SK-N-SH treated with all-trans-retinoic acid at 6 μM for 48 hours (cell line): ENCODE measurements at regions not wholly inside any gene's neighbourhood (a gene's known extent, or its start where the extent isn't known, plus 50 kb on each side); places are given as distances from the start of the nearest gene placed in this dataset.

Experiments
- ARNTL ChIP-seq: fragments of 450-650 bp; formaldehyde crosslinking; IDR thresholded peaks from 2 replicates; pipeline ENCODE4 v1.5.0; 2020; ENCODE audit warnings: low read depth, mild to moderate bottlenecking, moderate library complexity, borderline replicate concordance
- BACH2 ChIP-seq: fragments of 250-450 bp; sonication (Bioruptor Pico); IDR thresholded peaks from 2 replicates; pipeline ENCODE4 v1.9.0; 2021; ENCODE audit warnings: mild to moderate bottlenecking, borderline replicate concordance
- GLIS3 ChIP-seq: fragments of 250-450 bp; sonication (Bioruptor Pico); IDR thresholded peaks from 2 replicates; pipeline ENCODE4 v1.5.0; 2020; ENCODE audit warnings: mild to moderate bottlenecking, moderate library complexity
- ISL1 ChIP-seq: fragments of 250-450 bp; sonication (Bioruptor Pico); IDR thresholded peaks from 2 replicates; pipeline ENCODE4 v2.1.2; 2022; ENCODE audit warnings: mild to moderate bottlenecking, moderate library complexity
- OSR1 ChIP-seq: fragments of 250-450 bp; sonication (Bioruptor Pico); IDR thresholded peaks from 2 replicates; pipeline ENCODE4 v1.8.0; 2022; ENCODE audit warnings: moderate library complexity, mild to moderate bottlenecking, inconsistent platforms
- PPARA ChIP-seq: fragments of 250-450 bp; sonication (Bioruptor Pico); IDR thresholded peaks from 2 replicates; pipeline ENCODE4 v1.5.0; 2020; ENCODE audit warnings: mild to moderate bottlenecking, borderline replicate concordance
- SNAI2 ChIP-seq: fragments of 250-450 bp; sonication (Bioruptor Pico); IDR thresholded peaks from 2 replicates; pipeline ENCODE4 v1.5.0; 2020; ENCODE audit warnings: mild to moderate bottlenecking, moderate library complexity
- TCF4 ChIP-seq: fragments of 250-450 bp; sonication (Bioruptor Pico); IDR thresholded peaks from 2 replicates; pipeline ENCODE4 v1.8.0; 2021; ENCODE audit warnings: mild to moderate bottlenecking, moderate library complexity, borderline replicate concordance
- ZFP3 ChIP-seq: fragments of 250-450 bp; sonication (Bioruptor Pico); IDR thresholded peaks from 2 replicates; pipeline ENCODE4 v1.5.0; 2020; ENCODE audit warnings: mild to moderate bottlenecking, moderate library complexity
- ZFP30 ChIP-seq: fragments of 450-650 bp; formaldehyde crosslinking; IDR thresholded peaks from 2 replicates; pipeline ENCODE4 v1.5.0; 2022; ENCODE audit warnings: mild to moderate bottlenecking, moderate library complexity
- ZNF565 ChIP-seq: fragments of 450-650 bp; formaldehyde crosslinking; conservative IDR thresholded peaks from 2 replicates; pipeline ENCODE4 v1.5.0; 2020; ENCODE audit warnings: low read depth, mild to moderate bottlenecking, moderate library complexity
- ZNF70 ChIP-seq: fragments of 450-650 bp; formaldehyde crosslinking; IDR thresholded peaks from 2 replicates; pipeline ENCODE4 v1.5.0; 2020; ENCODE audit warnings: mild to moderate bottlenecking, moderate library complexity
- TF ChIP-seq, protein P1 (sequence below): fragments of 250-450 bp; sonication (Bioruptor Pico); IDR thresholded peaks from 2 replicates; pipeline ENCODE4 v1.5.1; 2020; ENCODE audit warnings: low read depth, mild to moderate bottlenecking, moderate library complexity
- TF ChIP-seq, protein P2 (sequence below): fragments of 250-450 bp; sonication (Bioruptor Pico); IDR thresholded peaks from 2 replicates; pipeline ENCODE4 v1.8.0; 2021; ENCODE audit warnings: low read depth, mild to moderate bottlenecking, moderate library complexity, borderline replicate concordance

DNA sequence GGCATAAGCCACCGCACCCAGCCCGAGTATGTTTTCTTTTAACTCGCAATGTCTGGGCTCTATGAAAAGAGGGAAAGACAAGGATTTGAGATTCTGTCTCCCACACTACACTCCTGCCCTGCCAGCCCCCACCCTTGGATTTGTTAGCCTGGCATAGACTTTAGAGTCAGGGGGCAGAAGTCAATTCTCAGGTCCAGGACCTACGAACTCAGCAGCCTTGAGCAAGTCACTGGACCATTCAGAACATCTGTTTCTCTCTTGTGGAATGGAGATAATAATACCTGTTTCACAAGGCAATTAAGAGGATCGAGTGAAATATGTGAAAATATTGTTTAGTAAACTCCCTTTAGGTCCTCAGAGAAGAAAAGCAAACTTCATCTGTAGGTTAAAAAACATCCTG is 66.1 kb upstream of the FUT8 start:
- TF ChIP-seq ZFP3 (CRISPR knock-in tag) (no peak), BACH2 (CRISPR knock-in tag) (no peak), ARNTL (CRISPR knock-in tag) (no peak), ZNF70 (no peak), ZNF565 (CRISPR knock-in tag) (no peak), GLIS3 (CRISPR knock-in tag) (no peak), OSR1 (CRISPR knock-in tag) (no peak), ISL1 (no peak), ZFP30 (CRISPR knock-in tag) (no peak), TCF4 (no peak), SNAI2 (CRISPR knock-in tag) (no peak), PPARA (no peak)
- TF ChIP-seq, protein P1, sequence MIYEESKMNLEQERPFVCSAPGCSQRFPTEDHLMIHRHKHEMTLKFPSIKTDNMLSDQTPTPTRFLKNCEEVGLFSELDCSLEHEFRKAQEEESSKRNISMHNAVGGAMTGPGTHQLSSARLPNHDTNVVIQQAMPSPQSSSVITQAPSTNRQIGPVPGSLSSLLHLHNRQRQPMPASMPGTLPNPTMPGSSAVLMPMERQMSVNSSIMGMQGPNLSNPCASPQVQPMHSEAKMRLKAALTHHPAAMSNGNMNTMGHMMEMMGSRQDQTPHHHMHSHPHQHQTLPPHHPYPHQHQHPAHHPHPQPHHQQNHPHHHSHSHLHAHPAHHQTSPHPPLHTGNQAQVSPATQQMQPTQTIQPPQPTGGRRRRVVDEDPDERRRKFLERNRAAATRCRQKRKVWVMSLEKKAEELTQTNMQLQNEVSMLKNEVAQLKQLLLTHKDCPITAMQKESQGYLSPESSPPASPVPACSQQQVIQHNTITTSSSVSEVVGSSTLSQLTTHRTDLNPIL (CRISPR knock-in tag), result no peak
- TF ChIP-seq, protein P2, sequence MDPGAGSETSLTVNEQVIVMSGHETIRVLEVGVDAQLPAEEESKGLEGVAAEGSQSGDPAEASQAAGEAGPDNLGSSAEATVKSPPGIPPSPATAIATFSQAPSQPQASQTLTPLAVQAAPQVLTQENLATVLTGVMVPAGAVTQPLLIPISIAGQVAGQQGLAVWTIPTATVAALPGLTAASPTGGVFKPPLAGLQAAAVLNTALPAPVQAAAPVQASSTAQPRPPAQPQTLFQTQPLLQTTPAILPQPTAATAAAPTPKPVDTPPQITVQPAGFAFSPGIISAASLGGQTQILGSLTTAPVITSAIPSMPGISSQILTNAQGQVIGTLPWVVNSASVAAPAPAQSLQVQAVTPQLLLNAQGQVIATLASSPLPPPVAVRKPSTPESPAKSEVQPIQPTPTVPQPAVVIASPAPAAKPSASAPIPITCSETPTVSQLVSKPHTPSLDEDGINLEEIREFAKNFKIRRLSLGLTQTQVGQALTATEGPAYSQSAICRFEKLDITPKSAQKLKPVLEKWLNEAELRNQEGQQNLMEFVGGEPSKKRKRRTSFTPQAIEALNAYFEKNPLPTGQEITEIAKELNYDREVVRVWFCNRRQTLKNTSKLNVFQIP (CRISPR knock-in tag), result no peak
